Small intestine (tissue), 7 donors: ENCODE measurements at regions not wholly inside any gene's neighbourhood (a gene's known extent, or its start where the extent isn't known, plus 50 kb on each side); places are given as distances from the start of the nearest gene placed in this dataset.

Experiments used
- DNase-seq, 2 donors: peaks; one replicate each; pipeline versions ENCODE4 v3.0.0 to v3.0.0-alpha.2; 2013
- FAIRE-seq: peaks from 2 replicates; lab custom pipeline; 2012; peaks lifted over from hg19 to GRCh38; lab: Jason Lieb, UNC
- H3K27ac ChIP-seq, 3 donors: one replicate each; pipeline ENCODE4 v1.5.1; 2013; ENCODE audit warnings: low read length in 2 of 3, mild to moderate bottlenecking in 2 of 3, control low read depth in 1 of 3, inconsistent platforms in 1 of 3, low read depth in 1 of 3, moderate library complexity in 1 of 3
- H3K27me3 ChIP-seq, 3 donors: one replicate each; pipeline ENCODE4 v1.6.1; 2013; ENCODE audit warnings: low read length in 3 of 3, inconsistent platforms in 1 of 3; ENCODE audit not compliant: control insufficient read depth in 3 of 3, insufficient read depth in 3 of 3
- H3K36me3 ChIP-seq, 3 donors: one replicate each; pipeline ENCODE4 v1.6.1; 2013; ENCODE audit warnings: low read length in 3 of 3, inconsistent platforms in 1 of 3, low read depth in 1 of 3, mild to moderate bottlenecking in 1 of 3, moderate library complexity in 1 of 3; ENCODE audit not compliant: control insufficient read depth in 3 of 3, insufficient read depth in 2 of 3
- H3K4me1 ChIP-seq, 3 donors: one replicate each; pipeline ENCODE4 v1.6.1; 2013; ENCODE audit warnings: low read length in 2 of 3, inconsistent platforms in 1 of 3, low read depth in 1 of 3, mild to moderate bottlenecking in 1 of 3, moderate library complexity in 1 of 3; ENCODE audit not compliant: control insufficient read depth in 3 of 3, insufficient read depth in 2 of 3
- H3K4me3 ChIP-seq, 3 donors: one replicate each; pipeline ENCODE4 v1.5.1; 2013; ENCODE audit warnings: low read length in 3 of 3, control low read depth in 1 of 3, inconsistent platforms in 1 of 3, low read depth in 1 of 3, mild to moderate bottlenecking in 1 of 3, moderate library complexity in 1 of 3
- H3K9me3 ChIP-seq, 2 donors: one replicate each; pipeline ENCODE4 v1.6.1; 2013; ENCODE audit warnings: low read depth in 1 of 2, low read length in 1 of 2; ENCODE audit not compliant: control insufficient read depth in 2 of 2, insufficient read depth in 1 of 2
- WGBS, 3 donors: extraction: QIAGEN DNeasy Blood & Tissue Kit; methylation state at CpG; one replicate each; pipeline ENCODE4 v1.1.7; 2013; 5-methylcytosine and 5-hydroxymethylcytosine counted together
- donor health status: healthy with polysubstance abuse.
- donor health status: control.
- donor health status: control.
- donor health status: Bipolar disorder and iron deficiency.
- donor health status: healthy.

GRCh38 chr2:207274530-207275189 lies 108.9 kb upstream of the KLF7 start:
- Histone ChIP-seq H3K4me3 (no peak overlapping the region), H3K27me3 (no peaks in the 10 kb centered on the region), H3K4me1 (no peaks in the 10 kb centered on the region), H3K27ac (no peak overlapping the region), H3K9me3 (no peaks in the 10 kb centered on the region), H3K36me3 (no peaks in the 10 kb centered on the region)
- WGBS, 3 donors: 80 to 92% (median 87%) methylated on average over 5 of the region's 5 CpGs
- DNase-seq: no peak
- no peak for FAIRE-seq

DNA sequence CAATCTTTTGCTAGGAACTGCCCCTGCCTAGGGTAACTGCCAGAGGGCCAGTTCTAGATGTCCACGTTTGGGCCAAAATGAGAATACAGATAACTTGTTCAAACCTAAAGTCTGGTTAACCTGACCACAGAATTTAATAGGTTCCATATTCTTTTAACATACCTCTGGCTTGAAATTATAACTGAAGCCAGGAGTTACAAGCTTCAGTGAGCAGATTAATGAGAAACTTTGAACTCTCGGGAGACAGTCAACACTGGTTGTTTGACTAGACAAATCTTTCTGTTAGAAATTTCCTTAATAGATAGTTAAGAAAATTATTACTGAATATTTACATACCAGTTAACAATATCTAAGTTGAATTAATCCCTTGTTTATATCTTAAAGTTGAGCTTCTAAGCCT lies 110.0 kb upstream of the KLF7 start:
- WGBS, 3 donors: 39 to 65% (median 48%) methylated on average over 2 of the region's 2 CpGs
- H3K4me3 ChIP-seq: no peak overlapping the region
- no peaks in the 10 kb centered on the region for H3K4me1 ChIP-seq
- H3K36me3 ChIP-seq: no peaks in the 10 kb centered on the region
- H3K27ac ChIP-seq: no peak overlapping the region
- no peaks in the 10 kb centered on the region for H3K27me3 ChIP-seq
- no peaks in the 10 kb centered on the region for H3K9me3 ChIP-seq
- DNase-seq (no peak), FAIRE-seq (no peak)

- H3K27ac ChIP-seq: no peak overlapping the region
- DNase-seq: no peak
- no peaks in the 10 kb centered on the region for H3K27me3 ChIP-seq
- no peaks in the 10 kb centered on the region for H3K36me3 ChIP-seq
- no peak overlapping the region for H3K4me3 ChIP-seq
- H3K4me1 ChIP-seq: no peaks in the 10 kb centered on the region
- H3K9me3 ChIP-seq: no peaks in the 10 kb centered on the region
- FAIRE-seq: no peak
Measured at GRCh38 chr2:207276248-207276647, 110.5 kb upstream of the KLF7 start.

DNA sequence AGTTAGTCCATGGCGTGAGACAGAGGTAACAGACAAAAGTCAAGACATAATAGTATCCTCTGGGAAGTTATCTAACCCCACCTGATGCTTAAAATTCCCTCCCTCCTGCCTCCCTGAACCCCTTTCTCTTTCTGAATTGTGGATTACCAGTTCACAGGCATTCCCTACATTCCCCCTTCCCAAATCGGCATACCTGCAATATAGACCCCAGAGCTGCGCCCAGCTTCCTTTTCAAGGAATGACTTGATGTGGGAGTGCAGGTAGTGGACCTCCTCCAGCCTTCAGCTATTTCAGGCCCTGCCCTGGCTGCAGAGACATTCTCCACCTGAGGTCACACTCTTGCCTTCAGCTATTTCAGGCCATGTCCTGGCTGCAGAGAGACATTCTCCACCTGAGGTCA lies 111.1 kb upstream of the KLF7 start:
- DNase-seq: no peak
- WGBS, 3 donors: 90 to 95% (median 92%) methylated on average over 3 of the region's 3 CpGs
- H3K27ac ChIP-seq: no peak overlapping the region
- H3K4me1 ChIP-seq: no peaks in the 10 kb centered on the region
- H3K9me3 ChIP-seq: no peaks in the 10 kb centered on the region
- H3K4me3 ChIP-seq: no peak overlapping the region
- no peak for FAIRE-seq
- no peaks in the 10 kb centered on the region for H3K36me3 ChIP-seq
- no peaks in the 10 kb centered on the region for H3K27me3 ChIP-seq

DNA sequence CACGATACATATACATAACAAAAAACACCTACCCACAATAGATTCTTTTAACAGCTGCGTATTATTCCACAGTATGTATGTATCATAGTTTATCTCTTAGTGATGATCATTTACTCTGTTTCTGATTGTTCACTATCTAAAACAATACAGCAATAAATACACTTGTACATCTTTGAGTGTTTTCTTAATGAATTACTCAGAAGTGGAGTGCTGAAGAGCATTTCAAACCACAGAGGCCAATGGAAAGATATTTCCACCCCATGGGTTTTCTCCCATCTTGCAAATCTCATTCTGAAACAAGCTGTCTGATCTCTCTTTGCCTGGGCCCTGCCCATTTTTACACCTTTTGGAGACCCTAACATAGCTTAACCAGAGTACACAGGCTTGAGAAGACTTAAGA lies 113.8 kb upstream of the KLF7 start:
- Histone ChIP-seq H3K4me3 (no peak overlapping the region), H3K4me1 (no peaks in the 10 kb centered on the region), H3K36me3 (no peaks in the 10 kb centered on the region), H3K9me3 (no peaks in the 10 kb centered on the region), H3K27ac (no peak overlapping the region), H3K27me3 (peaks cover 0 to 3% (median 0%) of the 10 kb centered on the region in 3 donors)
- FAIRE-seq (no peak), DNase-seq (no peak)
- 82 to 90% (median 89%) methylated on average over 2 of the region's 2 CpGs for WGBS, 3 donors

DNA sequence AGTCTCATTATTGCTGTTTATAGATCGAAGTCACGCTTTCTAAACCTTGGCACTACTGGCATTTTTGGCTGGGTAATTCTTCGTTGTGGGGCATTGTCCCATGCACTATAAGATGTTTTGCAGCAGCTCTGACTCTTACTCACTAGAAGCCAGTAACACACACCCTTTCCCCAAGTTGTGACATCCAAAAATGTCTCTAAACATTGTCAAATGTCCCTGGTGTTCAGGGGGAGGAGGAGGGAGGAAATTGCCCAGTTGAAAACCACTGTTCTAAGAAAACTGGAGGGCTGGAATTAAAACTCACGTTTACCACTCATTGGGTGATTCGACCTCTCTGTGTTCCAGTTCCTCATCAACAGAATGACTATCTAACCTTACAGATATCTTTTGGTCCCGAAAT lies 115.7 kb upstream of the KLF7 start:
- Histone ChIP-seq H3K4me3 (no peak overlapping the region), H3K27me3 (peaks cover 0 to 10% (median 0%) of the 10 kb centered on the region in 3 donors), H3K9me3 (no peaks in the 10 kb centered on the region), H3K36me3 (no peaks in the 10 kb centered on the region), H3K4me1 (no peaks in the 10 kb centered on the region), H3K27ac (no peak overlapping the region)
- DNase-seq (no peak), FAIRE-seq (no peak)
- WGBS, 3 donors: 80 to 91% (median 85%) methylated on average over 6 of the region's 6 CpGs

DNA sequence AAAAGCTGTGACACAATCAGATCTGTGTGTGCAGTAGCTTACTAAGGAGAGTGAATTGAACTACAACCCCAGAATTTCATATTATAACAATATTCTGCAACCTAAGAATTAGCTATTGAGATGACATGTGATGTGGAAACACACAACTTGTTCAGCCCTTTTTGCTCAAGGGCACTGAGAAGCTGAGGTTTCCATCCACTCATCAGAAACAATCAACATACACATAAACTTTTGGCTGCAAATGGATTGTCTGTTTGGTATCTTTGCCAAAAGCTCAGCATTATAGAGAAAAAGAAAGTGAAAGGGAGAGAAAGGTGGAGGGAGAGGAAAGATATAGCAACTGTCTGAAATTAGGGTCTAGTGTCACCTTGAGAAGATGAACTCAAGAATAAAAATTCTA lies 117.2 kb upstream of the KLF7 start:
- H3K27me3 ChIP-seq: peaks cover 0 to 10% (median 0%) of the 10 kb centered on the region in 3 donors
- DNase-seq (no peak), FAIRE-seq (no peak)
- H3K27ac ChIP-seq: no peak overlapping the region
- no peaks in the 10 kb centered on the region for H3K4me1 ChIP-seq
- no peaks in the 10 kb centered on the region for H3K36me3 ChIP-seq
- no peak overlapping the region for H3K4me3 ChIP-seq
- H3K9me3 ChIP-seq: no peaks in the 10 kb centered on the region

DNA sequence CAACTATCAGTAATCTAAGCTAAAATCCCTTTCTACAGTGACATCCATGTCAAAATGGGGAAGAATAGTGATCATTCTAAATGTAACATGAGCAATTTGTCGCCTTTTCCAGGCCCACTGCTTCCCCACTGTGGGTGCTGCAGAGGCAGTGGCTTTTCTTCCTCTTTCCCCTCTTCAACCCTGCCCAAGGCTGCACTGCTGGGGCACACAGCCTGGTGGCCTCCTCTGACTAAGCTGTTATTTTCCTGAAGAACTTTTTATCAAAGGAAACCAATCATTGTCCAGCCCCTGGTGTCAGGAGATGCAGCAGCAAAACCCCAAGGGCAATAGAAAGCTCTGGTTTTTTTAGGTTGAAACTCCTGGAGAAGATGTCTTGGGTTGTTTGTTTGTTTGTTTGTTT lies 117.6 kb upstream of the KLF7 start:
- H3K9me3 ChIP-seq: no peaks in the 10 kb centered on the region
- no peak for DNase-seq

More for the DNA sequence above, 117.6 kb upstream of the KLF7 start:
- no peaks in the 10 kb centered on the region for H3K36me3 ChIP-seq
- 63 to 79% (median 75%) methylated on average over 1 of the region's 1 CpG for WGBS, 3 donors
- H3K4me1 ChIP-seq: no peaks in the 10 kb centered on the region
- FAIRE-seq: no peak
- H3K4me3 ChIP-seq: no peak overlapping the region
- no peak overlapping the region for H3K27ac ChIP-seq
- peaks cover 0 to 10% (median 0%) of the 10 kb centered on the region in 3 donors for H3K27me3 ChIP-seq
